Stomach (tissue), 8 donors: ENCODE measurements at regions not wholly inside any gene's neighbourhood (a gene's known extent, or its start where the extent isn't known, plus 50 kb on each side); places are given as distances from the start of the nearest gene placed in this dataset.

Experiments used
- DNase-seq, 2 donors: peaks; one replicate each; pipeline versions ENCODE4 v3.0.0 to v3.0.0-alpha.2; 2013 to 2019
- H3K27ac ChIP-seq, 5 donors: fragments of 200-600 bp in 4 of 5; sonication (generic) in 4 of 5; one replicate each; pipeline ENCODE4 v1.5.1; 2013 to 2019; ENCODE audit warnings: mild to moderate bottlenecking in 1 of 5, moderate library complexity in 1 of 5
- H3K27me3 ChIP-seq, 3 donors: fragments of 200-600 bp; sonication (generic); one replicate each; pipeline ENCODE4 v1.5.1; 2017 to 2019; ENCODE audit warnings: mixed run types in 1 of 3
- H3K36me3 ChIP-seq, 4 donors: fragments of 200-600 bp; sonication (generic); 1 replicate in 3 of 4; 2 replicates in 1 of 4; pipeline ENCODE4 v1.5.1; 2016 to 2019
- H3K4me1 ChIP-seq, 4 donors: fragments of 200-600 bp; sonication (generic); one replicate each; pipeline ENCODE4 v1.5.1; 2016 to 2019
- H3K4me3 ChIP-seq, 4 donors: fragments of 200-600 bp; sonication (generic) in 3 of 4; one replicate each; pipeline ENCODE4 v1.5.1; 2016 to 2019; ENCODE audit warnings: mild to moderate bottlenecking in 1 of 4
- H3K9me3 ChIP-seq, 4 donors: fragments of 200-600 bp; sonication (generic); one replicate each; pipeline ENCODE4 v1.5.1; 2016 to 2019
- CTCF ChIP-seq, 7 experiments: fragments of 450-650 bp in 4 of 7; fragments of 200-600 bp in 3 of 7; sonication (generic) in 3 of 7; IDR thresholded peaks; one replicate each; pipeline ENCODE4 v1.5.1; 2016 to 2019; ENCODE audit warnings: antibody characterized with exemption in 7 of 7, control low read depth in 2 of 7, mild to moderate bottlenecking in 1 of 7
- EP300 ChIP-seq: sonication (generic); formaldehyde crosslinking; IDR thresholded peaks from one replicate; pipeline ENCODE4 v1.6.1; 2017; ENCODE audit warnings: antibody characterized with exemption
- POLR2A ChIP-seq, 4 donors: fragments of 450-650 bp; IDR thresholded peaks; one replicate each; pipeline ENCODE4 v1.6.1; 2016; ENCODE audit warnings: antibody characterized with exemption in 4 of 4, control low read depth in 2 of 4, mild to moderate bottlenecking in 1 of 4, moderate library complexity in 1 of 4
- POLR2AphosphoS5 ChIP-seq, 3 donors: sonication (generic); formaldehyde crosslinking; IDR thresholded peaks; one replicate each; pipeline ENCODE4 v1.6.1; 2016; ENCODE audit warnings: antibody characterized with exemption in 3 of 3
- WGBS, 5 donors: extraction: QIAGEN DNeasy Blood & Tissue Kit in 3 of 5; methylation state at CpG; one replicate each; pipeline versions ENCODE4 v1.1.5 to v1.1.7; 2013 to 2018; 5-methylcytosine and 5-hydroxymethylcytosine counted together
- intact Hi-C: fragments of 100-400 bp; cut with DNase I; formaldehyde crosslinking; loops from one replicate; pipeline ENCODE4 v1.15.1; 2023; ENCODE audit warnings: low total_unique reads
- donor health status: healthy with polysubstance abuse.
- donor health status: Bipolar disorder and iron deficiency.
- donor health status: healthy.

GRCh38 chr1:38105267-38105666 lies 58.7 kb upstream of the POU3F1 start:
- H3K4me1 ChIP-seq: no peaks in the 10 kb centered on the region
- H3K4me3 ChIP-seq: no peak overlapping the region
- TF ChIP-seq EP300: no peak
- no peak for TF ChIP-seq POLR2A (IDR thresholded peaks at IDR 0.05)
- TF ChIP-seq POLR2AphosphoS5 (IDR thresholded peaks at IDR 0.05): no peak
- no peak for TF ChIP-seq CTCF (IDR thresholded peaks at IDR 0.05)
- no peaks in the 10 kb centered on the region for H3K27me3 ChIP-seq
- H3K36me3 ChIP-seq: no peaks in the 10 kb centered on the region
- intact Hi-C loops: no loop called here
- WGBS, 5 donors: 83 to 92% (median 87%) methylated on average over 5 of the region's 5 CpGs
- H3K9me3 ChIP-seq: peaks cover 0 to 4% (median 2%) of the 10 kb centered on the region in 4 donors
- H3K27ac ChIP-seq: no peak overlapping the region
- no peak for DNase-seq

GRCh38 chr1:38102636-38103035 lies 56.0 kb upstream of the POU3F1 start:
- TF ChIP-seq CTCF (IDR thresholded peaks at IDR 0.05) (no peak), POLR2A (IDR thresholded peaks at IDR 0.05) (no peak), EP300 (no peak), POLR2AphosphoS5 (IDR thresholded peaks at IDR 0.05) (no peak)
- Histone ChIP-seq H3K27ac (no peak overlapping the region), H3K4me1 (no peaks in the 10 kb centered on the region), H3K27me3 (peaks cover 0 to 3% (median 0%) of the 10 kb centered on the region in 3 donors), H3K9me3 (no peaks in the 10 kb centered on the region), H3K4me3 (no peak overlapping the region), H3K36me3 (no peaks in the 10 kb centered on the region)
- intact Hi-C loops: no loop called here
- WGBS, 5 donors: 65 to 75% (median 71%) methylated on average over 3 of the region's 3 CpGs
- no peak for DNase-seq

- H3K4me3 ChIP-seq: no peak overlapping the region
- TF ChIP-seq EP300: no peak
- TF ChIP-seq POLR2AphosphoS5 (IDR thresholded peaks at IDR 0.05): no peak
- TF ChIP-seq POLR2A (IDR thresholded peaks at IDR 0.05): no peak
- TF ChIP-seq CTCF (IDR thresholded peaks at IDR 0.05): no peak
- no peaks in the 10 kb centered on the region for H3K36me3 ChIP-seq
- no peak overlapping the region for H3K27ac ChIP-seq
- WGBS, 5 donors: 75 to 85% (median 80%) methylated on average over 8 of the region's 8 CpGs
- no peaks in the 10 kb centered on the region for H3K4me1 ChIP-seq
- H3K9me3 ChIP-seq: no peaks in the 10 kb centered on the region
- H3K27me3 ChIP-seq: peaks cover 0 to 9% (median 0%) of the 10 kb centered on the region in 3 donors
- intact Hi-C loops: no loop called here
- DNase-seq: no peak
Measured at GRCh38 chr1:38101037-38101785, 54.6 kb upstream of the POU3F1 start.

GRCh38 chr1:38098101-38098847 lies 51.7 kb upstream of the POU3F1 start:
- Histone ChIP-seq H3K9me3 (no peaks in the 10 kb centered on the region), H3K4me3 (no peak overlapping the region), H3K4me1 (no peaks in the 10 kb centered on the region), H3K27me3 (peaks cover 0 to 36% (median 0%) of the 10 kb centered on the region in 3 donors), H3K27ac (no peak overlapping the region), H3K36me3 (no peaks in the 10 kb centered on the region)
- DNase-seq: no peak
- intact Hi-C loops: no loop called here
- TF ChIP-seq POLR2AphosphoS5 (IDR thresholded peaks at IDR 0.05): no peak
- no peak for TF ChIP-seq CTCF (IDR thresholded peaks at IDR 0.05)
- no peak for TF ChIP-seq POLR2A (IDR thresholded peaks at IDR 0.05)
- TF ChIP-seq EP300: no peak
- 73 to 80% (median 78%) methylated on average over 16 to 18 of the region's 18 CpGs for WGBS, 5 donors
